ENCODE measurements at regions not wholly inside any gene's neighbourhood (a gene's known extent, or its start where the extent isn't known, plus 50 kb on each side); places are given as distances from the start of the nearest gene placed in this dataset.
"Not testable (repeated sequence)": the region's sequence is repeated elsewhere in the genome, so short reads cannot be mapped to it uniquely, and the experiment has no call there.

DNA sequence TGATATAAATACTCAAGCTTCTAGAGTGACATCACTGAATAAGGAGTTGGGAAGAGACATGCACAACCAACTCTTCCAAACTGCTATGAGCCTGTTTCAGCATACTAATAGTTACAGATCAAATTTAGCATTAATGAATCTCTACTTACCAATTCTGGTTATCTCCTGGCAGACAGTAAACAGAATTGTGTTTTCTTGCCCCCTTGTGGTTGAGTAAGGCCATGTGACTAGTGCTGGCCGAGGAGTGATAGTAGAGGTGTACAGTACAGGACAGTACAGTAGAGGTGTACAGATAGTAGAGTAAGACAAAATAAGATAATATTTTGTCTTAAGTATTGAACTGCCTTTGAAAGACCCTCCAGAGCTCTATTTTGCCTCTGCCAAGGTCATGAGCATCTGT lies 681.4 kb downstream of the GABRG1 start:
- 71% methylated on average over 1 of the region's 1 CpG; no CpG with 5 or more reads in 1 of the 2 experiments for WGBS, 2 experiments (ENCODE audit: insufficient coverage in 2 of 2)
- Histone ChIP-seq H3K4me1 (ENCODE audit: control insufficient read depth, insufficient read depth, low read length, poor library complexity, severe bottlenecking) (no peaks in the 10 kb centered on the region), H3K36me3 (ENCODE audit: control insufficient read depth, insufficient read depth, low read length) (no peaks in the 10 kb centered on the region), H3K4me3 (ENCODE audit: extremely low read depth, insufficient read depth, low read length, poor library complexity, severe bottlenecking) (no peak overlapping the region), H3K27ac (ENCODE audit: low read depth, low read length, severe bottlenecking) (no peak overlapping the region), H3K9me3 (ENCODE audit: control insufficient read depth, low read length) (no peaks in the 10 kb centered on the region)

DNA sequence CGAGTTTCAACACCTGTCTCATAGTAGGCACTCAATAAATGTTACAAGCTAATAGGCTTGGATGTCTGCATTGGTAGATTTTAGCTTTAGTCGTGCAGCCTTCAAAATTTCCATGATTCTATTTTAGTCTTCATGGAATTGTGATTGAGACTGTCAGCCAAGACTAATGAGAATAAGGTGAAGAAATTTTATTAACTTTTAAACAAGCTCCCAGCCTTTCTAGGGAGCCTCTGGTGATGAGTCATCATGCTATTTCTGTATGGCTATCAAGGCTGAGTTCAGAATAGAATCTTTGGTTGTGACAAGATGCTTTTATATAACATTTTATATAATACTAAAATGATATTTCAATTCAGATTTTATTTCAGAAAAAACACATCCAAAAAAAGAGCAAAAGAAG lies 685.8 kb downstream of the GABRG1 start:
- H3K9me3 ChIP-seq (ENCODE audit: control insufficient read depth, low read length) = no peaks in the 10 kb centered on the region
- no peak overlapping the region for H3K4me3 ChIP-seq (ENCODE audit: extremely low read depth, insufficient read depth, low read length, poor library complexity, severe bottlenecking)
- no peak overlapping the region for H3K27ac ChIP-seq (ENCODE audit: low read depth, low read length, severe bottlenecking)
- WGBS, 2 experiments (ENCODE audit: insufficient coverage in 2 of 2) = no CpG with 5 or more reads among the region's 2 CpGs
- H3K4me1 ChIP-seq (ENCODE audit: control insufficient read depth, insufficient read depth, low read length, poor library complexity, severe bottlenecking) = no peaks in the 10 kb centered on the region
- H3K36me3 ChIP-seq (ENCODE audit: control insufficient read depth, insufficient read depth, low read length) = no peaks in the 10 kb centered on the region

DNA sequence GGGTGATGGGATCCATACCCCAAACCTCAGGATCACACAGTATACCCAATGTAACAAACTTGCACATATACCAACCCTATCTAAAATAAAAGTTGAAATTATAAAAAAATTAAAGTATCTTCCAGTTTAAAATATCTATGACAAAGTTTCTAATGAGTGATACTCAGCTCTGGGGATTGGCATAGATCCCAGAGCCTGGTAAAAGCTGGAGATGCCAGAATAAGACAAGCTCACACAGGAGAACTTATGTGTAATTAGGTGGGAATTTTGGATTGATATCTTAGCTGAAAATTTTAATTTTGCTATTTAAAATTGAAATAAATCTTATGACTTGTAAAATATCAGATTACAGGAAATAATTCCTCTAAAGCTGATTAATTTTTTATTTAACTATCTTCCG lies 686.5 kb downstream of the GABRG1 start:
- H3K27ac ChIP-seq (ENCODE audit: low read depth, low read length, severe bottlenecking) = no peak overlapping the region
- H3K36me3 ChIP-seq (ENCODE audit: control insufficient read depth, insufficient read depth, low read length) = no peaks in the 10 kb centered on the region
- WGBS, 2 experiments (ENCODE audit: insufficient coverage in 2 of 2) = no CpG with 5 or more reads among the region's 1 CpG
- H3K4me1 ChIP-seq (ENCODE audit: control insufficient read depth, insufficient read depth, low read length, poor library complexity, severe bottlenecking) = no peaks in the 10 kb centered on the region
- H3K4me3 ChIP-seq (ENCODE audit: extremely low read depth, insufficient read depth, low read length, poor library complexity, severe bottlenecking) = no peak overlapping the region
- no peaks in the 10 kb centered on the region for H3K9me3 ChIP-seq (ENCODE audit: control insufficient read depth, low read length)

DNA sequence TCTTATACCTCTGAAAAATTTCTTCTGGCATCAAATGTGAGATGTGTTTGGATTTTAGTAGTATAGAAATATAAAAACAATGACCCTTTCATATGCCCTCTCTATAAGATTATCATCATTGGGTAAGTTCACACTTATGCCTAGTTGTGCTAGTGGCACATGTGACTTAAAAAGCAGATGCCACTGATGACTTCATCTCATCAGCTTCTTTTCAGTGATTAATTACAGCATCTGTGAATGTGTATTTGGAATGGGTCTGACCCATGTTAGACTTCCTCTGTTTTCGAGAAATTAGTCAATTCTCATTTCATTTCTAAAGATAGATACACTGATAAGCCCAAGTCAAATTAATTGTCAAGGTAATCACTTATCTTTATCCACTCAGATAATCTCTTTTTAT lies 698.7 kb downstream of the GABRG1 start:
- H3K4me3 ChIP-seq (ENCODE audit: extremely low read depth, insufficient read depth, low read length, poor library complexity, severe bottlenecking) = no peak overlapping the region
- WGBS, 2 experiments (ENCODE audit: insufficient coverage in 2 of 2) = no CpG with 5 or more reads among the region's 1 CpG
- H3K27ac ChIP-seq (ENCODE audit: low read depth, low read length, severe bottlenecking) = no peak overlapping the region
- H3K36me3 ChIP-seq (ENCODE audit: control insufficient read depth, insufficient read depth, low read length) = no peaks in the 10 kb centered on the region
- H3K4me1 ChIP-seq (ENCODE audit: control insufficient read depth, insufficient read depth, low read length, poor library complexity, severe bottlenecking) = no peaks in the 10 kb centered on the region
- no peaks in the 10 kb centered on the region for H3K9me3 ChIP-seq (ENCODE audit: control insufficient read depth, low read length)

DNA sequence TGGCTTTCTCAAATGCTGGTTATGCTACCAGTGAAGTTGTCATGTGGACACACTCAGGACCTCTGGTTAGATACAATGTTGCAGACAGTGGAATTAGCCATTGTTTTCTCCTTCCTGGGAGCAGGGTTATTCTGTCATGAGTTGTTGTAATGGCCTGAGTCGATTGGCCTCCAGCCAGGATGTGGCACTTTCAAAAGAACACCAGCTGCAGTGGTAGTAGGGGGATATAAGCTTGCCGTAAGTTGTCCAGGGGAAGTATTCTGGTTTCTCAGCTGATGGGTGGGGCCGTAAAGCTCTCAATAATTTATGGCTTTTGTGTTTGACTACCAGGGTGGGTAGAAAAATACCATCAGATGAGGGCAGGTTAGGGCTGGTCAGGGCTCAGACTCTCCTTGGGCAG lies 697.5 kb upstream of the GNPDA2 start:
- Histone ChIP-seq H3K36me3 (ENCODE audit: control insufficient read depth, insufficient read depth, low read length) (no peaks in the 10 kb centered on the region), H3K27ac (ENCODE audit: low read depth, low read length, severe bottlenecking) (no peak overlapping the region), H3K4me3 (ENCODE audit: extremely low read depth, insufficient read depth, low read length, poor library complexity, severe bottlenecking) (no peak overlapping the region), H3K4me1 (ENCODE audit: control insufficient read depth, insufficient read depth, low read length, poor library complexity, severe bottlenecking) (no peaks in the 10 kb centered on the region), H3K9me3 (ENCODE audit: control insufficient read depth, low read length) (no peaks in the 10 kb centered on the region)
- WGBS, 2 experiments (ENCODE audit: insufficient coverage in 2 of 2) = 88 to 92% methylated on average over 3 of the region's 3 CpGs

DNA sequence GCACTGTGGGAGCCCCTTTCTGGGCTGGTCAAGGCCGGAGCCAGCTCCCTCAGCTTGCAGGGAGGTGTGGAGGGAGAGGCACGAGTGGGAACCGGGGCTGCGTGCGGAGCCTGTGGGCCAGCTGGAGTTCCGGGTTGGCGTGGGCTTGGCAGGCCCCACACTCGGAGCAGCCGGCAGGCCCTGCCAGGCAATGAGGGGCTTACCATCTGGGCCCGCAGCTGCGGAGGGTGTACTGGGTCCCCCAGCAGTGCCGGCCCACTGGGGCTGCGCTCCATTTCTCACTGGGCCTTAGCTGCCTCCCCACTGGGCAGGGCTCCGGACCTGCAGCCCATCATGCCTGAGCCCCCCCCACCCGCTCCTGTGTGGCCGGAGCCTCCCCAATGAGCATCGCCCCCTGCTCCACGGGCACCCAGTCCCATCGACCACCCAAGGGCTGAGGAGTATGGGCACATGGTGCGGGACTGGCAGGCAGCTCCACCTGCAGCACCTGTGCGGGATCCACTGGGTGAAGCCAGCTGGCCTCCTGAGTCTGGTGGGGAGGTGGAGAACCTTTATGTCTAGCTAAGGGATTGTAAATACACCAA lies 693.8 kb upstream of the GNPDA2 start:
- H3K4me1 ChIP-seq (ENCODE audit: control insufficient read depth, insufficient read depth, low read length, poor library complexity, severe bottlenecking); H3K4me3 ChIP-seq (ENCODE audit: extremely low read depth, insufficient read depth, low read length, poor library complexity, severe bottlenecking); H3K27ac ChIP-seq (ENCODE audit: low read depth, low read length, severe bottlenecking); H3K36me3 ChIP-seq (ENCODE audit: control insufficient read depth, insufficient read depth, low read length); H3K9me3 ChIP-seq (ENCODE audit: control insufficient read depth, low read length): not testable (repeated sequence)
- whole genome bisulfite sequencing, 2 experiments (ENCODE audit: insufficient coverage in 2 of 2) = 87 to 97% methylated on average over 6 to 15 of the region's 21 CpGs

DNA sequence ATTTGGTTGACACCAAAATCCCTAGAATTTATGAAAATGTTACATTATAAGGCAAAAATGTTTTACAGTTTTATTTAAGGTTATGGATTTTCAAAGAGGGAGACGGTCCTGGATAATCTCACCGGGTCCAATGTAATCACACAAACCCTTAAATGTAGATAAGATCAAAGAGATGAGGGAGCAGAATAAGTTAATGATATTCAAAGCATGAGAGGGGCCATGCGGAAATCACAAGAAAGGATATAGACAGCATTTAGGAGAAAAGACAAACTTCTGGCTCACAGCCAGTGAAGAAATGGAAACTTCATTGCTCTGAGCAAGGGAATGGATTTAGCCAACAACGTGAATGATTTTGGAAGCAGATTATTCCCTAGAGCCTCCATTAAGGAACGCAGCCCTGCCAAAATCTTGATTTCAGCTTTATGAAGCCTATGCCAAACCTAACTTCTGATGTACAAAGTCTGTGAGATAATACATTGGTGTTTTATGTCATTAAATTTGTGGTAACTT lies 684.4 kb upstream of the GNPDA2 start:
- H3K4me3 ChIP-seq (ENCODE audit: extremely low read depth, insufficient read depth, low read length, poor library complexity, severe bottlenecking) = no peak overlapping the region
- no peaks in the 10 kb centered on the region for H3K36me3 ChIP-seq (ENCODE audit: control insufficient read depth, insufficient read depth, low read length)
- H3K9me3 ChIP-seq (ENCODE audit: control insufficient read depth, low read length) = no peaks in the 10 kb centered on the region
- 50% methylated on average over 2 of the region's 5 CpGs for WGBS, 2 experiments (ENCODE audit: insufficient coverage in 2 of 2)
- H3K27ac ChIP-seq (ENCODE audit: low read depth, low read length, severe bottlenecking) = no peak overlapping the region
- H3K4me1 ChIP-seq (ENCODE audit: control insufficient read depth, insufficient read depth, low read length, poor library complexity, severe bottlenecking) = no peaks in the 10 kb centered on the region

DNA sequence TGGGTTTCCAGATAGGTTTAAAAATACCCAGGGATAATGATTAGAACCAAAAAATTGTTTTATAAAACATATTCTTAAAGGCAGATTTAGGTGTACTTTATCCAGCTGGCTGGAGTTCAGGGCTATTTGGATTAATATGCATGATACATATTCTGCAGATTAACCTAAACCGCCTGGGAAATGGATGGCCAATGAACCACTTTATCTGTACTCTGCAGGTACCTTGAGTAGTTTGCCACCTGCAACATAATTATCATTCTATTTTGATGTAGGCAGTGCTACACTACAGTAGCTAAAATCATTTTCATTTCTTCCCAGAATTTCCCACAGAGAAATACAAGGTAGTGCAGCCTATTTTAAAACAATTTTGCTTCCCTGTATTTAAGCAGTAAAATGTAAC lies 683.2 kb upstream of the GNPDA2 start:
- Histone ChIP-seq H3K27ac (ENCODE audit: low read depth, low read length, severe bottlenecking) (no peak overlapping the region), H3K4me1 (ENCODE audit: control insufficient read depth, insufficient read depth, low read length, poor library complexity, severe bottlenecking) (no peaks in the 10 kb centered on the region), H3K9me3 (ENCODE audit: control insufficient read depth, low read length) (no peaks in the 10 kb centered on the region), H3K36me3 (ENCODE audit: control insufficient read depth, insufficient read depth, low read length) (no peaks in the 10 kb centered on the region), H3K4me3 (ENCODE audit: extremely low read depth, insufficient read depth, low read length, poor library complexity, severe bottlenecking) (no peak overlapping the region)
- WGBS, 2 experiments (ENCODE audit: insufficient coverage in 2 of 2) = no CpG with 5 or more reads among the region's 1 CpG

DNA sequence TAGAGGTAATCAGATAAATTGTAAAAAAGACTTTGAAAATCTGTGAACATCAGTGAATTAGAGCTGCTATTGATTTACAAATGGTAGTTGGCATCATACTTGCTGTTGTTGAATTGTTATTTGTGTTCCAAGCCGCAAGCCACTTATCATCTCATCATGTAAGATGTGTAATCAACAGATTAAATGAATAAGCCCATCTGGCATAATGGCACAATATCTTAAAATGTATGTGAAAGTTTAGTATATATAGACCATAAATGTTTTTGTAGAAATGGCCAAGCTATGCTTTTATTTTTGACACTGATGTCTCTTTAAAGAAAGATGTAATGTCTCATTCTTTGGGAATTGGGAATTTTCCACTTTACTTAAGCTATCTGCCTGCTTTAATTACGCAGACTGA lies 682.6 kb upstream of the GNPDA2 start:
- H3K27ac ChIP-seq (ENCODE audit: low read depth, low read length, severe bottlenecking) = no peak overlapping the region
- 67% methylated on average over 1 of the region's 2 CpGs; no CpG with 5 or more reads in 1 of the 2 experiments for WGBS, 2 experiments (ENCODE audit: insufficient coverage in 2 of 2)
- no peaks in the 10 kb centered on the region for H3K9me3 ChIP-seq (ENCODE audit: control insufficient read depth, low read length)
- H3K36me3 ChIP-seq (ENCODE audit: control insufficient read depth, insufficient read depth, low read length) = no peaks in the 10 kb centered on the region
- H3K4me3 ChIP-seq (ENCODE audit: extremely low read depth, insufficient read depth, low read length, poor library complexity, severe bottlenecking) = no peak overlapping the region
- H3K4me1 ChIP-seq (ENCODE audit: control insufficient read depth, insufficient read depth, low read length, poor library complexity, severe bottlenecking) = no peaks in the 10 kb centered on the region

DNA sequence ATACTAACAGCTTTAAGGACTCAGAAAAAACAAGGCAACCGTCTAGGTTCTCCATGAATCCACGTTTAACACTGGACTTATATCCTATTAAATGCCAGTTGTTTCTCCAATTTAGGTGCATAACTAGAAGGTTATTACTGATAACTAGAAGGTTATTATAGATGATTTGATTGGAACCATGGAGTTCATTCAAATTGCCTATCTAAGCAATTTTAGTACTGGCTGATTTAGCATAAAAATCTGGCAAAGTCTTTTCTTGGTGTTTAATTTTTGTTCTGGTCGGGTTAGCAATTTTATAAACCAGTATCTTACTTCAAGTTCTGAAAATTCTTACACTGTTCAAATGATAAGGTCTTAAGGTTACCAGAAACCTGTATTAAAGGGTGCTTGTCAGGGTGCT lies 672.8 kb upstream of the GNPDA2 start:
- 0% methylated on average over 1 of the region's 3 CpGs; no CpG with 5 or more reads in 1 of the 2 experiments for WGBS, 2 experiments (ENCODE audit: insufficient coverage in 2 of 2)
- no peak overlapping the region for H3K27ac ChIP-seq (ENCODE audit: low read depth, low read length, severe bottlenecking)
- H3K36me3 ChIP-seq (ENCODE audit: control insufficient read depth, insufficient read depth, low read length) = no peaks in the 10 kb centered on the region

DNA sequence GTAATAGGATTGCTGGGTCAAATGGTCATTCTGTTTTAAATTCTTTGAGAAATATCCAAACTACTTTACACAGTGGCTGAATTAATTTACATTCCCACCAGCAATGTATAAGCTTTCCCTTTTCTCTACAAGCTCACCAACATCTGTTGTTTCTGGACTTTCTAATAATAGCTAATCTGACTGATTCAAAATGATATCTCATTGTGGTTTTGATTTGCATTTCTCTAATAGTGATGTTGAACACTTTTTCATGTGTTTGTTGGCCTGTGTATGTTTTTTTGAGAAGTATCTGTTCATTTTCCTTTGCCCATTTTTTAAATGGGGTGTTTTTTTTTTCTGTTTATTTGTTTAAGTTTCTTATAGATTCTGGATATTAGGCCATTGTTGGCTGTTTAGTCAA lies 659.0 kb upstream of the GNPDA2 start:
- Histone ChIP-seq H3K4me3 (ENCODE audit: extremely low read depth, insufficient read depth, low read length, poor library complexity, severe bottlenecking) (no peak overlapping the region), H3K27ac (ENCODE audit: low read depth, low read length, severe bottlenecking) (no peak overlapping the region), H3K4me1 (ENCODE audit: control insufficient read depth, insufficient read depth, low read length, poor library complexity, severe bottlenecking) (no peaks in the 10 kb centered on the region), H3K36me3 (ENCODE audit: control insufficient read depth, insufficient read depth, low read length) (no peaks in the 10 kb centered on the region), H3K9me3 (ENCODE audit: control insufficient read depth, low read length) (no peaks in the 10 kb centered on the region)

More for the DNA sequence above, 672.8 kb upstream of the GNPDA2 start:
- H3K9me3 ChIP-seq (ENCODE audit: control insufficient read depth, low read length) = no peaks in the 10 kb centered on the region
- no peak overlapping the region for H3K4me3 ChIP-seq (ENCODE audit: extremely low read depth, insufficient read depth, low read length, poor library complexity, severe bottlenecking)
- no peaks in the 10 kb centered on the region for H3K4me1 ChIP-seq (ENCODE audit: control insufficient read depth, insufficient read depth, low read length, poor library complexity, severe bottlenecking)

Data from mesodermal cell (in vitro differentiated cells).